HG03558 (cell line): ENCODE measurements at regions not wholly inside any gene's neighbourhood (a gene's known extent, or its start where the extent isn't known, plus 50 kb on each side); places are given as distances from the start of the nearest gene placed in this dataset.
"Not testable (repeated sequence)": the region's sequence is repeated elsewhere in the genome, so short reads cannot be mapped to it uniquely, and the experiment has no call there.

Experiments used
- ATAC-seq: cut with Tn5 transposase; IDR thresholded peaks from one replicate; pipeline ENCODE4 v1.9.1; 2021; ENCODE audit warnings: moderate number of reproducible peaks; ENCODE audit not compliant: unreplicated experiment; ENCODE audit errors: extremely low read depth

- ATAC-seq: no peak
These were observed 1264.0 kb upstream of the CNTN5 start for GRCh38 chr11:97756571-97757335.

- no peak for ATAC-seq
These were observed 1259.6 kb upstream of the CNTN5 start for GRCh38 chr11:97761175-97761574.

- no peak for ATAC-seq
These were observed 1256.6 kb upstream of the CNTN5 start for GRCh38 chr11:97764193-97764592.

GRCh38 chr11:97764605-97765004, 1256.1 kb upstream of the CNTN5 start:
- no peak for ATAC-seq

GRCh38 chr11:97770570-97770969, 1250.2 kb upstream of the CNTN5 start:
- no peak for ATAC-seq

GRCh38 chr11:97772705-97773104, 1248.0 kb upstream of the CNTN5 start:
- ATAC-seq: no peak

- not testable (repeated sequence) for ATAC-seq
These were observed 1236.4 kb upstream of the CNTN5 start for GRCh38 chr11:97784388-97784787.

GRCh38 chr11:97786961-97787360, 1233.8 kb upstream of the CNTN5 start:
- ATAC-seq: no peak

GRCh38 chr11:97794876-97795275, 1225.9 kb upstream of the CNTN5 start:
- ATAC-seq: no peak

GRCh38 chr11:97800891-97801290, 1219.9 kb upstream of the CNTN5 start:
- ATAC-seq: no peak

GRCh38 chr11:97814325-97814959, 1206.3 kb upstream of the CNTN5 start:
- ATAC-seq: no peak

- ATAC-seq: no peak
These were observed 1205.1 kb upstream of the CNTN5 start for GRCh38 chr11:97815667-97816066.

- no peak for ATAC-seq
These were observed 1188.3 kb upstream of the CNTN5 start for GRCh38 chr11:97832451-97832850.

- ATAC-seq: no peak
These were observed 1187.3 kb upstream of the CNTN5 start for GRCh38 chr11:97833412-97833811.

- ATAC-seq: no peak
These were observed 1176.7 kb upstream of the CNTN5 start for GRCh38 chr11:97844016-97844415.

GRCh38 chr11:97847730-97848129, 1173.0 kb upstream of the CNTN5 start:
- no peak for ATAC-seq

GRCh38 chr11:97850701-97851100, 1170.0 kb upstream of the CNTN5 start:
- no peak for ATAC-seq

GRCh38 chr11:97854357-97854756, 1166.4 kb upstream of the CNTN5 start:
- ATAC-seq: no peak

- ATAC-seq: no peak
These were observed 1165.9 kb upstream of the CNTN5 start for GRCh38 chr11:97854877-97855276.

- ATAC-seq: no peak
These were observed 1164.1 kb upstream of the CNTN5 start for GRCh38 chr11:97856666-97857065.

- no peak for ATAC-seq
These were observed 1160.5 kb upstream of the CNTN5 start for GRCh38 chr11:97860237-97860636.

GRCh38 chr11:97862021-97862420, 1158.7 kb upstream of the CNTN5 start:
- ATAC-seq: no peak
